ENCODE measurements at regions not wholly inside any gene's neighbourhood (a gene's known extent, or its start where the extent isn't known, plus 50 kb on each side); places are given as distances from the start of the nearest gene placed in this dataset.
A peak's percentile ranks its signal among the peaks of the same experiment; 100 is the strongest.
"Not testable (repeated sequence)": the region's sequence is repeated elsewhere in the genome, so short reads cannot be mapped to it uniquely, and the experiment has no call there.

DNA sequence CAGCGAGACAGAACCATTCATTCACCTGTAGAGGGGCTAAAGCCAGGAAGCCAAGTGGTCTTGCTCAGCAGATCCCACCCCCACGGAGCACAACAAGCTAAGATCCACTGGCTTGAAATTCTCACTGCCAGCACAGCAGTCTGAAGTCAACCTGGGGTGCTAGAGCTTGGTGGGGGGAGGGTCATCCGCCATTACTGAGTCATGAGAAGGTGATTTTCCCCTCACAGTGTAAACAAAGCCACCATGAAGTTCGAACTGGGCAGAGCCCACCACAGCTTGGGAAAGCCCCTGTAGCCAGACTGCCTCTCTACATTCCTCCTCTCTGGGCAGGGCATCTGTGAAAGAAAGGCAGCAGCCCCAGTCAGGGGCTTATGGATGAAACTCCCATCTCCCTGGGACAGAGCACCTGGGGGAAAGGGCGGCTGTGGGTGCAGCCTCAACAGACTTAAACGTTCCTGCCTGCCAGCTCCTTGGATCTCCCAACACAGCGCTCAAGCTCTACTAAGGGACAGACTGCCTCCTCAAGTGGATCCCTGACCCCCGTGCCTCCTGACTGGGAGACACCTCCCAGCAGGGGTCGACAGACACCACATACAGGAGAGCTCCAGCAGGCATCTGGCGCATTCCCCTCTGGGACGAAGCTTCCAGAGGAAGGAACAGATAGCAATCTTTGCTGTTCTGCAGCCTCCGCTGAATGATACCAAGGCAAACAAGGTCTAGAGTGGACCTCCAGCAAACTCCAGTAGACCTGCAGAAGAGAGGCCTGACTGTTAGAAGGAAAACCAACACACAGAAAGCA, 179.0 kb upstream of the KLF7 start:
- TF ChIP-seq TAF1 (IDR thresholded peaks at IDR 0.05; ENCODE audit: borderline replicate concordance, low read depth, low read length); EP300 (IDR thresholded peaks at IDR 0.05; ENCODE audit: borderline replicate concordance in 1 of 2, low read depth in 1 of 2, low read length in 1 of 2); RCOR1 (IDR thresholded peaks at IDR 0.05; ENCODE audit: low read length); YY1 (IDR thresholded peaks at IDR 0.05; ENCODE audit: low read depth); RXRA (IDR thresholded peaks at IDR 0.05; ENCODE audit: borderline replicate concordance, low read depth); TCF12 (IDR thresholded peaks at IDR 0.05): not testable (repeated sequence)
- TF ChIP-seq, protein P1, sequence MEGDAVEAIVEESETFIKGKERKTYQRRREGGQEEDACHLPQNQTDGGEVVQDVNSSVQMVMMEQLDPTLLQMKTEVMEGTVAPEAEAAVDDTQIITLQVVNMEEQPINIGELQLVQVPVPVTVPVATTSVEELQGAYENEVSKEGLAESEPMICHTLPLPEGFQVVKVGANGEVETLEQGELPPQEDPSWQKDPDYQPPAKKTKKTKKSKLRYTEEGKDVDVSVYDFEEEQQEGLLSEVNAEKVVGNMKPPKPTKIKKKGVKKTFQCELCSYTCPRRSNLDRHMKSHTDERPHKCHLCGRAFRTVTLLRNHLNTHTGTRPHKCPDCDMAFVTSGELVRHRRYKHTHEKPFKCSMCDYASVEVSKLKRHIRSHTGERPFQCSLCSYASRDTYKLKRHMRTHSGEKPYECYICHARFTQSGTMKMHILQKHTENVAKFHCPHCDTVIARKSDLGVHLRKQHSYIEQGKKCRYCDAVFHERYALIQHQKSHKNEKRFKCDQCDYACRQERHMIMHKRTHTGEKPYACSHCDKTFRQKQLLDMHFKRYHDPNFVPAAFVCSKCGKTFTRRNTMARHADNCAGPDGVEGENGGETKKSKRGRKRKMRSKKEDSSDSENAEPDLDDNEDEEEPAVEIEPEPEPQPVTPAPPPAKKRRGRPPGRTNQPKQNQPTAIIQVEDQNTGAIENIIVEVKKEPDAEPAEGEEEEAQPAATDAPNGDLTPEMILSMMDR (IDR thresholded peaks at IDR 0.05), result not testable (repeated sequence)
- TF ChIP-seq, protein P2, sequence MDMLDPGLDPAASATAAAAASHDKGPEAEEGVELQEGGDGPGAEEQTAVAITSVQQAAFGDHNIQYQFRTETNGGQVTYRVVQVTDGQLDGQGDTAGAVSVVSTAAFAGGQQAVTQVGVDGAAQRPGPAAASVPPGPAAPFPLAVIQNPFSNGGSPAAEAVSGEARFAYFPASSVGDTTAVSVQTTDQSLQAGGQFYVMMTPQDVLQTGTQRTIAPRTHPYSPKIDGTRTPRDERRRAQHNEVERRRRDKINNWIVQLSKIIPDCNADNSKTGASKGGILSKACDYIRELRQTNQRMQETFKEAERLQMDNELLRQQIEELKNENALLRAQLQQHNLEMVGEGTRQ (IDR thresholded peaks at IDR 0.05; ENCODE audit: borderline replicate concordance, low read depth, low read length), result not testable (repeated sequence)
- TF ChIP-seq RAD21 (IDR thresholded peaks at IDR 0.05; ENCODE audit: low read length), result peak; percentile 35; the same call in 1 of the 2 replicates
